GM12878 (cell line): ENCODE measurements at regions not wholly inside any gene's neighbourhood (a gene's known extent, or its start where the extent isn't known, plus 50 kb on each side); places are given as distances from the start of the nearest gene placed in this dataset.

Source experiments
- ASH2L ChIP-seq: fragments of 300-600, 200-600 bp; sonication (generic); IDR thresholded peaks from 2 replicates; pipeline ENCODE4 v1.6.1; 2017; ENCODE audit warnings: low read depth, mild to moderate bottlenecking, borderline replicate concordance
- CBX5 ChIP-seq: sonication (generic); IDR thresholded peaks from 2 replicates; pipeline ENCODE4 v1.6.1; 2016; ENCODE audit warnings: low read depth, moderate library complexity, mild to moderate bottlenecking, inconsistent platforms
- CREB1 ChIP-seq: IDR thresholded peaks from 2 replicates; pipeline ENCODE4 v1.6.1; 2012; ENCODE audit warnings: low read depth, mild to moderate bottlenecking, inconsistent platforms
- EGR1 ChIP-seq, 2 experiments: IDR thresholded peaks; 1 replicate in 1 of 2; 2 replicates in 1 of 2; pipeline ENCODE4 v1.6.1; 2011 to 2012; ENCODE audit warnings: low read depth in 2 of 2, low read length in 2 of 2, borderline replicate concordance in 1 of 2, mild to moderate bottlenecking in 1 of 2, moderate library complexity in 1 of 2
- EP300 ChIP-seq, 2 experiments: fragments of 150-350 bp in 1 of 2; IDR thresholded peaks; 2 replicates each; pipeline ENCODE4 v1.6.1; 2011 to 2012; ENCODE audit warnings: low read depth in 2 of 2, low read length in 2 of 2, borderline replicate concordance in 1 of 2, improper control_type of control experiment in 1 of 2, inconsistent platforms in 1 of 2; ENCODE audit not compliant: control insufficient read depth in 1 of 2
- HDAC6 ChIP-seq: fragments of 200-600 bp; sonication (generic); IDR thresholded peaks from one replicate; pipeline ENCODE4 v1.8.0; 2017; ENCODE audit warnings: antibody characterized with exemption; ENCODE audit not compliant: unreplicated experiment
- IRF4 ChIP-seq: IDR thresholded peaks from 2 replicates; pipeline ENCODE4 v1.6.1; 2011; ENCODE audit warnings: low read depth, low read length
- JUNB ChIP-seq: IDR thresholded peaks from 2 replicates; pipeline ENCODE4 v1.6.1; 2016; ENCODE audit warnings: antibody characterized with exemption, mild to moderate bottlenecking
- KAT2A ChIP-seq: conservative IDR thresholded peaks from 2 replicates; pipeline ENCODE4 v1.6.1; 2011; ENCODE audit warnings: low read depth, low read length; ENCODE audit not compliant: control insufficient read depth
- MEF2A ChIP-seq: IDR thresholded peaks from 2 replicates; pipeline ENCODE4 v1.6.1; 2011; ENCODE audit warnings: low read depth, mild to moderate bottlenecking, low read length, moderate library complexity; ENCODE audit not compliant: insufficient read depth
- MYC ChIP-seq: IDR thresholded peaks from 2 replicates; pipeline ENCODE4 v1.6.1; 2011; ENCODE audit warnings: mild to moderate bottlenecking, low read length, moderate library complexity, inconsistent platforms; ENCODE audit not compliant: insufficient read depth, insufficient replicate concordance, insufficient read length, severe bottlenecking
- NRF1 ChIP-seq: conservative IDR thresholded peaks from 2 replicates; pipeline ENCODE4 v1.6.1; 2011; ENCODE audit warnings: mild to moderate bottlenecking, low read depth, low read length, improper control_type of control experiment
- PAX8 ChIP-seq: fragments of 450-650 bp; IDR thresholded peaks from 2 replicates; pipeline ENCODE4 v1.6.1; 2017; ENCODE audit warnings: mild to moderate bottlenecking, moderate library complexity
- POLR2A ChIP-seq: IDR thresholded peaks from 2 replicates; pipeline ENCODE4 v1.6.1; 2011; ENCODE audit warnings: low read depth, mild to moderate bottlenecking, low read length
- RB1 ChIP-seq: fragments of 450-650 bp; formaldehyde crosslinking; IDR thresholded peaks from 2 replicates; pipeline ENCODE4 v1.6.1; 2017; ENCODE audit warnings: mild to moderate bottlenecking, borderline replicate concordance
- SMAD1 ChIP-seq: fragments of 450-650 bp; IDR thresholded peaks from 2 replicates; pipeline ENCODE4 v1.6.1; 2018; ENCODE audit warnings: mild to moderate bottlenecking, low read depth; ENCODE audit not compliant: partially characterized antibody
- SMAD5 ChIP-seq: IDR thresholded peaks from 2 replicates; pipeline ENCODE4 v1.6.1; 2016; ENCODE audit warnings: antibody characterized with exemption, low read depth
- SPI1 ChIP-seq: IDR thresholded peaks from 2 replicates; pipeline ENCODE4 v1.6.1; 2011; ENCODE audit warnings: low read depth, mild to moderate bottlenecking, low read length, moderate library complexity, borderline replicate concordance; ENCODE audit not compliant: insufficient read depth
- STAT1 ChIP-seq: fragments of 450-650 bp; conservative IDR thresholded peaks from 2 replicates; pipeline ENCODE4 v1.6.1; 2014; ENCODE audit warnings: antibody characterized with exemption, mild to moderate bottlenecking
- SUPT20H ChIP-seq: IDR thresholded peaks from 2 replicates; pipeline ENCODE4 v1.6.1; 2011; ENCODE audit warnings: low read depth, mild to moderate bottlenecking, low read length, moderate library complexity, borderline replicate concordance; ENCODE audit not compliant: control insufficient read depth
- TBL1XR1 ChIP-seq: IDR thresholded peaks from 2 replicates; pipeline ENCODE4 v1.6.1; 2012; ENCODE audit warnings: low read depth, low read length, improper control_type of control experiment
- TCF7 ChIP-seq: IDR thresholded peaks from 2 replicates; pipeline ENCODE4 v1.6.1; 2014; ENCODE audit warnings: antibody characterized with exemption, borderline replicate concordance
- YBX1 ChIP-seq: fragments of 450-650 bp; IDR thresholded peaks from 2 replicates; pipeline ENCODE4 v1.6.1; 2016; ENCODE audit warnings: antibody characterized with exemption
- YY1 ChIP-seq: IDR thresholded peaks from 2 replicates; pipeline ENCODE4 v1.6.1; 2011; ENCODE audit warnings: low read depth, mild to moderate bottlenecking, low read length
- ZBED1 ChIP-seq: IDR thresholded peaks from 2 replicates; pipeline ENCODE4 v1.6.1; 2016; ENCODE audit warnings: borderline replicate concordance
- ZNF24 ChIP-seq: fragments of 450-650 bp; IDR thresholded peaks from 2 replicates; pipeline ENCODE4 v1.6.1; 2017; ENCODE audit warnings: antibody characterized with exemption, mild to moderate bottlenecking
- ZZZ3 ChIP-seq: IDR thresholded peaks from 2 replicates; pipeline ENCODE4 v1.6.1; 2011; ENCODE audit warnings: low read depth; ENCODE audit not compliant: control insufficient read depth, insufficient read length
- TF ChIP-seq, protein P1 (sequence below): fragments of 450-650 bp; IDR thresholded peaks from 2 replicates; pipeline ENCODE4 v1.6.1; 2017; ENCODE audit warnings: antibody characterized with exemption, mild to moderate bottlenecking, moderate library complexity
- TF ChIP-seq, protein P2 (sequence below): IDR thresholded peaks from 2 replicates; pipeline ENCODE4 v1.6.1; 2012; ENCODE audit warnings: low read depth, low read length, improper control_type of control experiment
- TF ChIP-seq, protein P3 (sequence below): IDR thresholded peaks from 2 replicates; pipeline ENCODE4 v1.6.1; 2011; ENCODE audit warnings: borderline replicate concordance, low read depth, mild to moderate bottlenecking, moderate library complexity, mixed read lengths, low read length; ENCODE audit not compliant: insufficient read depth; ENCODE audit errors: extremely low read length

DNA sequence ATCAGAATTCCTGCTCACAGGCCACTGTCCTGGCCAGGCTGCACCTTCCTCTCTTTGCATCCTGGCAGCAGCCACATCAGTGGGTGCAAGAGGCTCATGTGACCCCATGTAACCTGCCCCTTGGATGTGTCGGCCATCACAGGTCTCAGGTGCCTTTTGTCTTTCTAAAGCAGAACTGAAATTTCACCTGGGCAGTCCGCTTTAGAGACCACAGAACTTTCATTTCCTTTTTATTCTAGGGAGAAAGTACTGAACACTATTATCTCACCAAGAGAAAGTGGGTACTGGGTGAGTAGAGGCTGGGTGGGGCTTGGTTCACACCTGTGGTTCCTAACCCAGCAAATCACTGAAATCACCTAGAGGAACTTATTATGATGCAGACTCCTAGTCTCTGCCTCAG lies 51.7 kb upstream of the NUP160 start (continued):
- TF ChIP-seq SMAD5 = no peak
- TF ChIP-seq TBL1XR1 = peak; percentile 90
- TF ChIP-seq TCF7 = peak; percentile 52; the same call in 1 of the 2 replicates
- TF ChIP-seq PAX8 = no peak
- peak; percentile 83; the same call in 1 of the 2 replicates for TF ChIP-seq ZBED1
- TF ChIP-seq IRF4 = peak; percentile 91
- TF ChIP-seq YBX1 = no peak
- TF ChIP-seq SUPT20H = no peak
- peak; percentile 50; the same call in 1 of the 2 replicates for TF ChIP-seq CREB1
- no peak for TF ChIP-seq KAT2A
- no peak for TF ChIP-seq NRF1
- no peak for TF ChIP-seq STAT1
- peak; percentile 89 for TF ChIP-seq YY1
- TF ChIP-seq POLR2A = no peak
- TF ChIP-seq ZNF24 = peak; percentile 39; the same call in 1 of the 2 replicates
- TF ChIP-seq, protein P1, sequence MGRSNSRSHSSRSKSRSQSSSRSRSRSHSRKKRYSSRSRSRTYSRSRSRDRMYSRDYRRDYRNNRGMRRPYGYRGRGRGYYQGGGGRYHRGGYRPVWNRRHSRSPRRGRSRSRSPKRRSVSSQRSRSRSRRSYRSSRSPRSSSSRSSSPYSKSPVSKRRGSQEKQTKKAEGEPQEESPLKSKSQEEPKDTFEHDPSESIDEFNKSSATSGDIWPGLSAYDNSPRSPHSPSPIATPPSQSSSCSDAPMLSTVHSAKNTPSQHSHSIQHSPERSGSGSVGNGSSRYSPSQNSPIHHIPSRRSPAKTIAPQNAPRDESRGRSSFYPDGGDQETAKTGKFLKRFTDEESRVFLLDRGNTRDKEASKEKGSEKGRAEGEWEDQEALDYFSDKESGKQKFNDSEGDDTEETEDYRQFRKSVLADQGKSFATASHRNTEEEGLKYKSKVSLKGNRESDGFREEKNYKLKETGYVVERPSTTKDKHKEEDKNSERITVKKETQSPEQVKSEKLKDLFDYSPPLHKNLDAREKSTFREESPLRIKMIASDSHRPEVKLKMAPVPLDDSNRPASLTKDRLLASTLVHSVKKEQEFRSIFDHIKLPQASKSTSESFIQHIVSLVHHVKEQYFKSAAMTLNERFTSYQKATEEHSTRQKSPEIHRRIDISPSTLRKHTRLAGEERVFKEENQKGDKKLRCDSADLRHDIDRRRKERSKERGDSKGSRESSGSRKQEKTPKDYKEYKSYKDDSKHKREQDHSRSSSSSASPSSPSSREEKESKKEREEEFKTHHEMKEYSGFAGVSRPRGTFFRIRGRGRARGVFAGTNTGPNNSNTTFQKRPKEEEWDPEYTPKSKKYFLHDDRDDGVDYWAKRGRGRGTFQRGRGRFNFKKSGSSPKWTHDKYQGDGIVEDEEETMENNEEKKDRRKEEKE = no peak
- TF ChIP-seq, protein P2, sequence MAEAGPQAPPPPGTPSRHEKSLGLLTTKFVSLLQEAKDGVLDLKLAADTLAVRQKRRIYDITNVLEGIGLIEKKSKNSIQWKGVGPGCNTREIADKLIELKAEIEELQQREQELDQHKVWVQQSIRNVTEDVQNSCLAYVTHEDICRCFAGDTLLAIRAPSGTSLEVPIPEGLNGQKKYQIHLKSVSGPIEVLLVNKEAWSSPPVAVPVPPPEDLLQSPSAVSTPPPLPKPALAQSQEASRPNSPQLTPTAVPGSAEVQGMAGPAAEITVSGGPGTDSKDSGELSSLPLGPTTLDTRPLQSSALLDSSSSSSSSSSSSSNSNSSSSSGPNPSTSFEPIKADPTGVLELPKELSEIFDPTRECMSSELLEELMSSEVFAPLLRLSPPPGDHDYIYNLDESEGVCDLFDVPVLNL = no peak
- TF ChIP-seq MEF2A = peak; percentile 70; the same call in 1 of the 2 replicates
- no peak for TF ChIP-seq MYC
- no peak for TF ChIP-seq SMAD1
- TF ChIP-seq ASH2L = no peak
- TF ChIP-seq, protein P3, sequence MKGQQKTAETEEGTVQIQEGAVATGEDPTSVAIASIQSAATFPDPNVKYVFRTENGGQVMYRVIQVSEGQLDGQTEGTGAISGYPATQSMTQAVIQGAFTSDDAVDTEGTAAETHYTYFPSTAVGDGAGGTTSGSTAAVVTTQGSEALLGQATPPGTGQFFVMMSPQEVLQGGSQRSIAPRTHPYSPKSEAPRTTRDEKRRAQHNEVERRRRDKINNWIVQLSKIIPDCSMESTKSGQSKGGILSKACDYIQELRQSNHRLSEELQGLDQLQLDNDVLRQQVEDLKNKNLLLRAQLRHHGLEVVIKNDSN = peak; percentile 60
- TF ChIP-seq SPI1 = peak; percentile 99
- no peak for TF ChIP-seq CBX5
- peak; percentile 43 to 91; a peak in 2 of 4 replicates for TF ChIP-seq EP300 (IDR thresholded peaks at IDR 0.05; ENCODE audit: borderline replicate concordance in 1 of 2, control insufficient read depth in 1 of 2, low read depth in 2 of 2, low read length in 2 of 2)
- no peak for TF ChIP-seq EGR1 (IDR thresholded peaks at IDR 0.05; ENCODE audit: borderline replicate concordance in 1 of 2, low read depth in 2 of 2, low read length in 2 of 2)
- no peak for TF ChIP-seq ZZZ3
- no peak for TF ChIP-seq HDAC6
- peak; percentile 43; the same call in 1 of the 2 replicates for TF ChIP-seq JUNB
- TF ChIP-seq RB1 = no peak
